OCI-M1 (cell line): ENCODE measurements at regions not wholly inside any gene's neighbourhood (a gene's known extent, or its start where the extent isn't known, plus 50 kb on each side); places are given as distances from the start of the nearest gene placed in this dataset.

Experiments used
- DNase-seq: peaks from one replicate; lab custom pipeline; 2025; lab: John Stamatoyannopoulos, UW

DNA sequence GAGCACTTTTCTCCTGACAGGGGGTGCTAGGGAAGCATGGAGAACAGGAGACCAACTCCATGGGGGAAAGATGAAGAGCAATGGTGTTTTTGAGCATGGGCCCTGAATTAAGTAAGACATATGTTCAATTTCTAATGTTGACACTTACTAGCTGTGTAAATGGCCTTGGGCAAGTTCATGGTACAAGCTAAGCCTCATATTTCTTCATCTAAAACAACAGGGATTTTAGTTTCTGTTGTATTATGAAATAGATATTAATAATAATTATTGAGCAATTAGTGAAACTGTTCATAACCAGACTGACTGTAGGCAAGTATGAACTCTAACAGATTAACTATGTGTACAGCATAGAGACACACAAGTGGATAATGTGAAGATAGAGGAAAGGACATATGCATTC is 515.0 kb upstream of the FAT1 start:
- no peak for DNase-seq

DNA sequence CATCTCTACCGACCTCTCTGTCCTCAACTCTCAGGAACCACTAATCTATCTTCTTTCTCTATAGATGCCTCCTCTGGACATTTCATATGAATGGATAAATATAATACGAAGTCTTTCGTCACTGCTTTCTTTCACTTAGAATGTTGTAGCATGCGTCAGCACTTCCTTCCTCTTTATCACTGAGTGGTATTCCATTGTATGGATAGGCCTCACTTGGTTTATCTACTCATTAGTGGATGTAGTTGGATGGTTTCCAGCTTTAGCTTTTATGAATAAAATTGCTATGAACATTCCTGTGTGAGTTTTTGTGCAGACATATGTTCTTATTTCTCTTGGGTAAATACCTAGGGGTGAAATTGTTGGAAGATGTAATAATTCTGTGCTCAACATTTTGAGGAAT is 528.2 kb upstream of the FAT1 start:
- no peak for DNase-seq

DNA sequence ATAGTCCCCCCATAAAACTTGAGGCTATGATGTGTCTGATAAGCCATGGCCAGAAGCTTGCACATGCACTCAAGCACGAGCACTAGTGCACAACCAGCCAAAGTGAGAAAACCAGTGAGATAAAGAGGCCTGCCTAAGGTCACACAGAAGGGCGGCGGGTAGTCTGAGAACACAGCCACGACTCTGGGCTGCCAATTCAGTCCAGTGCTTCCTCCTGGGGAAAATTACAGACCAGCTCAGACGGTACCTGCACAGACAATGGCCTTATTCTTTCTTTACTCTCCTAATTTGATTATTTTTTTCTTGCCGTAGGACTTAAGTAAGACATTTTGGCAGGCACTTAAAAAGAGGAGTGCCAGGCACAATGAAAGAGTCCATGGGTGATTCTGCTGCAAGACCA is 533.2 kb upstream of the FAT1 start:
- DNase-seq = no peak

DNA sequence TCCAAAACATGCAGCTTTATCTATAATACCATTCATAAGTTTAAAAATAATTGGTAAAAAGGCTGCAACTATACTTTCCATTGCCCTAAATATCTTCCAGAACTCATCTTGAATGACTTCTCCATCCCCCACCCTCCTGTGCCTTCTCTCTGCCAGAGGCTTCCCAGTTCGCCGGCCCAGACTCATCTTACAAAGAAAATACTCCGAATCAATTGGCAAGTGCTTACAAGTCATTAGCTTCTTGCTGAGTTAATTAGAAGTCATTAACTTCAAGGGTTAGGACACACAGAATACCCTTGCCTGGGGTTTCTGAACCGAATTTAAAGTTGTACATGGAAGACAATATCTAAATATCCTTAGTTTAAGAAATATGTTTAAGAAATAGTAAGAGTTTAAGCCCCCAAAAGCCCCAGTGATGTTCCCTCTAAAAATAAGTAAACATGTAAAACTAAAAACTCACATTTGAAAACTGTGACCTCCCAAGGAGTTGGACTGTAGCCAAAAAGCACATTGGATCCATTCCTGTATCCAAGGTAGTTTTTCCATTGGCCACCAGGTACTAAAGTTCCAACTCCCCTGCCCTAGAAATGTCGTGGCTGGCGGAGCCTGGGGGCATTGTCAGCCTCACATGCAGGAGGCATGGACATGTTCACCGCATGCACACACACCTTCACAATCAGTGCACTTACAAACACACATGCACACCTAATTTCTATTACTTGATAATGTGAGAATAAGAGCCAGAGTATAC is 535.2 kb upstream of the FAT1 start:
- DNase-seq = no peak

DNA sequence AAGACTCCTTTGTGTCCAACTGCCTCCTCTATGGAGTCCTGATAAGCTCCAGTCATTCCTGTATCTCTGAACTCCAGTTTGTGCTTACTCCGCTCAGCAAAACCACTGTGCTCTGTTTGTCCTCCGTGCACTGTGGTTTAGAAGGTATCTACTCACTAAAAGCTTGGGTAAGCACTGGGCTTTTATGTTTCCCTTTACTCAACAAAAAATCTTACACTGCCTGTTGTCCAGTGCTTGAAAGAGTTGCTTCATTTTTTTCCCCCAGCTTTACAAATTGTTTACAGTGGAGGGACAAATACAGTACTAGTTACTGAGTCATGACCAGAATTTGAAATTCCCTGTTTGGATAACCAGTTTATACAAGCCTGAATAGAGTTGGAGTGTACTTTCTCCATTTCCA is 545.3 kb upstream of the FAT1 start:
- peak; percentile 50 for DNase-seq

DNA sequence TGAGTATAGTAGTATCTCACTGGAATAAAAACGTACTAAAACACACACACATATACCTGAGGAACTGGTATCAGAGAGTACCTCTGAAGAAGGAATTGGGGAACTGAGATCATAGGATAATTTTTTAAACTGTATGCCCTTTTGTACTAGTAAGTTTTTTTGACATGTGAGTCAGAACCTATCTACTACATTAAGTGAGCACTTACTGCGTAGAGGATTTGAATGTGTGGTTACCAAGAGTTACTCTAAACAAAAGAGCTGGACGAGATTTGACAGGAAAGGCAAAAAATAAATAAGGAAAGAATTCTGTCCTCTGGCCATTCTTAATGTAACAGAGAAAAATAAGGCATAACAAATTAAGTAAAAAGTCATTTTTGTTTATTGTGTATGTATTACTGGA is 546.5 kb upstream of the FAT1 start:
- DNase-seq = no peak

DNA sequence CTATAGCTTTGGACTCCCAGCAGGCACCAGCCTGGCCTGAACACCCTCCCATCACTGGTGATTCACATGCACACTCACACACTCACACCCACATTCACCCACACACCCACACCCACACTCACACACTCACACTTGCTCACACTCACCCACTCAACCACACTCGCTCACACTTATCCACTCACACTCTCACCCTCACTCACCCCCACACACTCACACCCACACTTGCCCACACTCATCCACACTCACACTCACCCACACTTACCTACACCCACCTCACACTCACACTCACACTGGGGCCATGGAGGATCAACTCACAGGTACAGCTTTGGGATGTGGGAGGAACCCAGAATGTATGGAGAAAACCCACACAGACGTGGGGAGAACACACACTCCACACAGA is 548.2 kb upstream of the FAT1 start:
- no peak for DNase-seq

DNA sequence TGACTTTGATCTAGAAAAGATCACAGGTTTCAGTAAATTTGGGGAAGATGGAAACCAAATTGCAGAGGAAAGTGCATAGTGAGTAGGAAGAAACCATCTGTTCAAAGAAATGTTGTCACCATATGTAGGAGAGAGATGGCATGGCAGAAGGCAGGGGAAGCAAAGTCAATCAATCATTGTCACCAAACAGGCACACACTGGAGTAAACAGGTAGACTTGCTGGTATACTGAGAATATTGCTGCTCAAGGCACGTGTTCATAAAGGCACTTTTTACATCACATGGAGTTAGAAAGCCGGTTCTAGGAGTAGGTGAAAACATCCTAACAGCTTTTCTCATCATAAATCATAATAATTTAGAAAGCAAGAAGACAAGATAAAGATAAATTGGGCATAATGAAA is 550.5 kb upstream of the FAT1 start:
- DNase-seq = no peak

DNA sequence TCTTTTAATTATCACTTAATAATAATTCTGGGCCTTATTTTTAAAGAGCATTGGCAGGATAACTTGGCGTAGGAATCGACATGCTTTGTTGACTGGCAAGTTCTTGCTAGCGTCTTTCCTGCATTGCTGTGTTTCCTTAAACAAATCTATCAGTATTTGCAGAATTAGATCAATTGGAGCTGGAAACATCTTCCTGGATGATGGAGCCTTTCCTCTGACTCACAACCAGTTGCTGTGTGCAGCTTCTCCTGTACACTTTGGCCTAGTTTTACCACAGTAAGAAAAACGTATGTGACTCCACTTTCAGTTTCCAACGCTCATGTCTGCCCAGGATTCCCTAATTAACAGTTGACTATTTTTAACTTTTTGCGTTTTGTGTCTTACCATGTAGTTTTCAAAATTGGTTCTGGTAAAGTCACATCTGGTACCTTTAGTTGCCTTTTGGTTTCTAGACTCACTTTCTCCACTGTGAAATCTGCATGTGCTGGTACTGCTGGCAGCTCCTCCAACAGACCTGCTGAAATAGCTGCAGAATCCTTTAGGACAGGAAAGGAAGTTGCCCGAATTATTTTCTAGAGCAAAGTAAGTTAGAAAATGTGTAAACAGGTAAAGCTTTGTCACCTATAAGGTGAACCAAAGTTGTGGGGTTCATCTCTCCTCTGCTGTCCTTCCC is 553.2 kb upstream of the FAT1 start:
- no peak for DNase-seq

DNA sequence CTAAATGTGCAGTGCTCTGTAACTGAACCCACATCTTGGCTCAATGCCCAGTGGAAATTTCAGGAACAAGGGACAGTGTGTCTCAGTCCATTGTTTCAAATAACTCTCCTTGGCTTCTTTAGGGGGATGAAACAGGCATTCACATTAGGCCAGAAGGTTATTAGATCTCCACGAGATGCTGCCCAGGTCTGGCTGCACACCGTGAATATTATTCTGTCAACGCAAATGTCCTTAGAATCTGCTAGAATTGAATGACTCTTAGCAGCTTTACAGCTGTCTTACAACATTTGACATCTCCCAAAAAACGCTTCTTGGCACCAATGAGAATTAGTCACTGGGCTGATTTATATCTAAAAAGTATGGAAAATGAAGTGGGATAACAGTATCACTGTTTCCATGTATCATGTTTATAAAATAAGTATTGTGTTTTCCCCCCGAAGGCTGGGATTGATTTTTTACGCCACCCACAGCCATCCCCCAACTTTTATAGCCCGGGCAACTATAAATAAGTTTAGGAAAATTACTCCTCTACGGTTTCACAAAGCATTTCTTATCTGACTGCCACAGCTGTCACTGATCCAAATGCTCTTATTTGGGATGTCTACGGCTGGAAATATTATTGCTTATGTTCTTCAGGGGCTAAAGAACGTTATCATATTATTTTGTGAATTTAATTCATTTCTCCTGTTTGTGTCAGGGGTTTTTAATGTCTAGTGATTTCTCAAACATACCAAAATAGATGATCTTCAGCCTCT is 559.7 kb upstream of the FAT1 start:
- DNase-seq = peak; percentile 50

DNA sequence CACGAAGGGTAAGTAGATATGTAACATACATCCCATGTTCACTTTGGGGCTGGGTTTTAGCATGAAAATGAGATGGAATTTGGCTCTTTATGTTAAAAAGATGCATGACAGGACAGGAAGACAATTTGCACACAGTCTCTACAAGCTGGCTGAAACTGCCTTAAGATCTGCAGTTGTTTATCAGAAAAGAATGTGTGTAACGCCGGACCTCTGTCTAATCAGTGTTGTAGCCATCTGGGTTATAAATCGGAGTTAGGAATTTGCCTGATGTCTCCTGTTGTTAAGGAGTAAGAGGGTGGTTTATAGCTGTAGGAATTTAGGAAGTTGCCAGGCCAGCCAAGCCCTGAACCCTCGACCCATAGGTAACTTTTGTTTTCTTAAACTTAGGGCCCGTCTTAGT is 562.9 kb upstream of the FAT1 start:
- peak; percentile 10 for DNase-seq

DNA sequence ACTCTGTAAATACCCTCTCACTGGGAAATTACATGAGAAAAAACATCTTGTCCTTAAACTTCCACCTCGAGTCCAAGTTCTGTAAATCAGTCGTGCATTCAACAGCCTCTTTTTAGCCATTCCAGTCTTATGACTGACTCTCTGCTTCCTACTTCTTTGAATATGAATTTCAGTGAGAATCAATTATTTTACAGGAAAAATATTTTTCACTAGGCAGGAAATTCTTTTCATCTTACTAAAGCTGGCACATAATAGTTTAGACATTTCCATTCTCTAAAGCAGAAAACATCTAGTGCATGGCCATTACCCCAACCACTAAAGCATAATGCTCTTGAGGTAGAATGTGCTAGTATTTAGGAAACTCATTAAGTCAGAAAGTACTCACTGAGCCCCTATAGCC is 565.7 kb upstream of the FAT1 start:
- no peak for DNase-seq

DNA sequence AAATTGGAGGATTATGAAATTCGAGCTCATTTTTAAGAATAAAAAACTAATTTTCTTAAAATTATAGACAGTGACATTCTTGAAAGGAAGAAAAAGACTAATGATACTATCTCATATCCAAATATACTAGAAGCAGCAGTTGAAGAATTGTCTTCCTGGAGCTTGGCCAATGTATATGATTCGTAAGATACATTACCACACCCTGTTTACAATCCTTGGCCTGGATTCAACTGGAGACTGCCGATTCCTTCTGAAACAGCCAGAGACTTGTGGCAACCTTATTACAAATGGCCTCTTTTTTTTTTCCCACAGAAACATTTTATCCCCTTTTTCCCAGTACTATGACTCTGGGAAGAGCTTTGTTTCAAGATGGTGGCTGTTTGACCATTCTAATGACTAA is 571.2 kb upstream of the FAT1 start:
- no peak for DNase-seq

DNA sequence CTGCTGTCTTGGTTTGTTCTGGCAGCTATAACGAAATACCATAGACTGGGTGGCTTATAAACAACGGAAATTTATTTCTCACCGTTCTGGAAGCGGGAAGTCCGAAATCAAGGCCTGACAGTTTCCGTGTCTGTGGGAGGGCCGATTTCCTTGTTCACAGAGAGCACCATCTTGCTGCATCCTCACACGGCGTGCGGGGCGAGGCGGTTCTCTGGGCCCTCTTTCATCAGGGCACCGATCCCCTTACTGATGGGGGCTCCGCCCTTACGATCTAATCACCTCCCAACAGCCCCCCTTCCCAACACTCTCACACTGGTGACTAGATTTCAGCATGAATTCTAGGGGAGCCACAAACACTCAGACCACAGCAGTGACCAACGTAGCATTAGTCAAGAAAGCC is 578.3 kb upstream of the FAT1 start:
- no peak for DNase-seq

DNA sequence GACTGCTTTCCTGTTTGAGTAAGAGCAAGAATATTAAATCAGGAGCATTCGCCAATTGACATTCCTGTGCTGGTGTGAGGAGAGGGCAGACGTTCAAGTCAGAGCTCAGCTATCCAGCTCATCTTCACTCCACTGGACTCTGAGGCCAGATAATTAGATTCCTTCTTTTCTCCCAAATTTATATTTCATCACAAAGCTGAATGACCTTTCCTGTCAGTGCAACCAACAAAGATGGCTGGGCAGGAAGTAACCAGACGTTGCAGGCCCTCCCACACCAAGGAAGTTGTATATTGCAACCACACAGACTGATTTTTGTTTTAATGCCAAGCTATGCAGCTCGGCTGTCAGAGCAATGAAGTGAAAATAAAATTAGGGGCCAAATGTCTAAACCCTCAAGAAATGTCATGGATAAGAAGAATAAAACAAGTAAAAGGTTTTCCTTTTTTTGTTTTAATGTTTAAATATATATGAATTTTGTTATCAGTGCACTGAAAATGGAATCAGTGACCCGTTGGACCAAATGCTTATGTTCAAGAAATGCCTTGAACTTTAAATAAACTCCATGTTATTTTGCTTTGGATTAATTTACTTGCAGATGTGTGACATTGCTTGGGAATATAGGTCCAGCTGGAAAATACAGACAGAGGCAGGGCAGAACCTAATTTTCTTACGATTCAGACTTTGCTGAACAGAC is 578.9 kb upstream of the FAT1 start:
- peak; percentile 14 for DNase-seq

DNA sequence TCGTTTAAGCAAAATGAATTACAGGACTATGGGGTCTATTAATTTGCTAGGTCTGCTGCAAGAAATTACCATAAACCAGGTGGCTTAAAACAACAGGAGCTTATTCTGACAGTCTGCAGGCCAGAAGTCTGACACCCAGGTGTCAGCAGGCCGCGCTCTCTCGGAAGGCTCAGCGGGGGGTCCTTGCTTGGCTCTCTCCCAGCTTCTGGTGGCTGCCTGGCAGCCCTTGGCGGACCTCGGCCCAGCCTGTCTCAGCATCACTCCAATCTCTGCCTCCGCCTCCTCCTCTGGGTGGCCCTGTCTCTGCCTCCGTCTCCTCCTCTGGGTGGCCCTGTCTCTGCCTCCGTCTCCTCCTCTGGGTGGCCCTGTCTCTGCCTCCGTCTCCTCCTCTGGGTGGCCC is 580.5 kb upstream of the FAT1 start:
- no peak for DNase-seq

DNA sequence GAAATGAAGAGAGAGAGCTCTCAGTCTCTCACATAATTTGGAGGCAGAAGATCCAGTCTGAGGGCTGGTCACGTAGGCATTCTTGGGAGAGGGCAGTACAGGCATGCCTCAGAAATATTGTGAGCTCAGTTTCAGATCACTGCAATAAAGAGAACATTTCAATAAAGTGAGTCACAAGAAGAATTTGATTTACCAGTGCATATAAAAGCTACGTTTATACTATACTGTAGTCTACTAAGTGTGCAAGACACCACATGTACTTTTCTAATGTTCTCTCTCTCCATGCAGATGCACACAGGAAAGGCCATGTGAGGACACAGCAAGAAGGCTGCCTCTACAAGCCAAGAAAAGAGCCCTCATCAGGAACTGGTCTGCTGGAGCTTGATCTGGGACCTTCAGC is 583.5 kb upstream of the FAT1 start:
- no peak for DNase-seq

DNA sequence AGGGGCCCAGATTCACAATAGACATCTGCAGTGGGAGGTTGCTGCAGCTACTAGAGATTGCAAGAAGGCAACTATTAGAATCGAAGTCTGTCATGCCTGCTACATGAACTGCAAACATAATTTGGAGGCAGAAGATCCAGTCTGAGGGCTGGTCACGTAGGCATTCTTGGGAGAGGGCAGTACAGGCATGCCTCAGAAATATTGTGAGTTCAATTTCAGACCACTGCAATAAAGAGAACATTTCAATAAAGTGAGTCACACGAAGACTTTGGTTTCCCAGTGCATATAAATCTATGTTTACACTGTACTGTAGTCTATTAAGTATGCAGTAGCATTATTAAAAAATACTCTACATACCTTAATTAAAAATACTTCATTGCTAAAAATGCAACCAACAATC is 585.8 kb upstream of the FAT1 start:
- DNase-seq = no peak

DNA sequence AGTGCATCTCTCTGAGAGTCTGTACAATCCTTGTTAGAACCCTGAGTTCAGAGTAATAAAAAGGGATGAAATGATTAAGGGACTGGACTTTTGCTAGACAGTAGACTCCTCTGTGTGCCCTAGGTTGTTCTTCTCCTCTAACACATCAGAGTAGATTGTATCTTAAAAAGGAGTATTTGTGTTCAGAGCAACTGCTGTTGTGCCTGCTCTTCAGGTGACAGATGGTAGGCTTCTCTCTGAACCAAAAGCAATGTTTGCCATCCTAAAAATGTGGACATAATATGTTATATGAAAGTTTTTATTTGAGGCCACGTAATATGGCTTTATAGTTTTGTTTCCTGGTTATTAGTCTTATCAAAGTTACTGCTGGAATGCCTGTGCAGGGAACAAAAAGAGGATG is 588.6 kb upstream of the FAT1 start:
- DNase-seq = no peak

DNA sequence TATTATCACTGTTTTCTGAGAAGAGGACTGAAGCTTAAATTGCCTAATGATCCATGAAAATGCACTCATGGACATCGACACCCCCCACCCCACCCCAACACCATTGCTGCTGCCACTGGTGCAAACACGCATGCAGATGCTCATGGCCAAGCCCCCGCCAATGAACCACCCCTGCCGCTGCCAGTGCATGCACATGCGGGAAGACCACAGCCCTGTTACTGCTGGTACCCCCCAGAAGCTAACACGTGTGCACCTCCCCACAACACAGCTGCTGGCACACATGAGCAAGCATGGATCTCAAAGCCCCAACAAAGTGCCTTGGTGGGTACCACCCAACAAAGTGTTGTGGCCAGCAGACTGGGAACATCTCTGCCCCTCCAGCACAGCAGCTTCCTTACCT is 594.1 kb upstream of the FAT1 start:
- DNase-seq = no peak

DNA sequence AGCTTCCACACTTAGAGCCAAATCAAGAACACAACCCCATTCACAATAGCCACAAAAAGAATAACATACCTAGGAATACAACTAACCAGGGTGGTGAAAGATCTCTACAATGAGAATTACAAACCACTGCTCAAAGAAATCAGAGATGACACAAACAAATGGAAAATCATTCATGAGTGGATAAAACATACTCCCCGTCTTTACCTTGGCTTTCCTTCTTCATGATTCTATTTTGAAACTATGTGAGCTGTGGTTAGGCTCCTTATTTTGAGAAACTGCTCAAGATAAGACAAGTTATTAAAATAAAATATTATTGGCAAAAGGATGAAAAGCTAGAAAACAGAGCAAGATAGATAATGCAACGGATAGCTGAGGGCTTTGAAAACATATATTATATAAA is 598.1 kb upstream of the FAT1 start:
- DNase-seq = no peak

DNA sequence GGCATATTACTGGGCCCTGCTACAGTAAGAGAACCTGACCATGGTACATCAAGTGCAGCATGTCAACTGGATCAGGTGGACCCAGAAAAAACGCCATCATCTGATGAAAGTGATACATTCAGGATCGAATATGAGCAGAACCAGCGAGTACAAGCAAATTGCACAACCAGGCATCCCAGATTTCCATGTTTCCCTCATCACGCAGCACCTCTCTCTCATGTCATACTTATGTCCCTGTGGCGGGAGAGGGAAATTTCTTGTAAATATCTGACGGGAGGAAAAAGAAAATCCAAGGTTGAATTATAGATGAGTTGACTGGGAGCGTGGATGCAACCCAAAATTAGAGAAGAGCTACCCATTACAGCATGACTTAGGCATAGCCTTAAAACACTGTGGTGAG is 608.5 kb upstream of the FAT1 start:
- no peak for DNase-seq

DNA sequence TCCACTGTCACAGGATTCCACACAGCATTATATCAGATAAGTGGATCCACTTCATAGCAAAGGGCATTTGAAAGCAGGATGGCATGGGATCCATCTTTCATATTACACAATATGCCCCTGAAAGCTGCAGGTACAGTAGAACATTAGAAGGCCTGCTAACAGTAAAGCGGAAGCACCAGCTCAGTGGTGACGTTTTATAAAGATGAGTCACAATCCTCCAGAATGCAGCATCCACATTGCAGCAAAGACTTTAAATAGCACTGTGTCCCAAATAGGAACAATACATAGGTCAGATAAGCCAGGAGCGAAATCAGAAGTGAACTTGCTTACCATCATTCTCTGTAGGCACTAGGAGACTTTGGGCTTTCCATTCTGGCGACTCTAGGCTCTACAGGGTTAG is 609.5 kb upstream of the FAT1 start:
- DNase-seq = no peak
